GM19395 (cell line): ENCODE measurements at regions not wholly inside any gene's neighbourhood (a gene's known extent, or its start where the extent isn't known, plus 50 kb on each side); places are given as distances from the start of the nearest gene placed in this dataset.

ENCODE experiments used
- ATAC-seq: cut with Tn5 transposase; IDR thresholded peaks from one replicate; pipeline ENCODE4 v1.9.1; 2021; ENCODE audit warnings: mild to moderate bottlenecking, moderate library complexity; ENCODE audit not compliant: unreplicated experiment

GRCh38 chr7:46022397-46022796, 101.3 kb upstream of the IGFBP3 start:
- no peak for ATAC-seq

DNA sequence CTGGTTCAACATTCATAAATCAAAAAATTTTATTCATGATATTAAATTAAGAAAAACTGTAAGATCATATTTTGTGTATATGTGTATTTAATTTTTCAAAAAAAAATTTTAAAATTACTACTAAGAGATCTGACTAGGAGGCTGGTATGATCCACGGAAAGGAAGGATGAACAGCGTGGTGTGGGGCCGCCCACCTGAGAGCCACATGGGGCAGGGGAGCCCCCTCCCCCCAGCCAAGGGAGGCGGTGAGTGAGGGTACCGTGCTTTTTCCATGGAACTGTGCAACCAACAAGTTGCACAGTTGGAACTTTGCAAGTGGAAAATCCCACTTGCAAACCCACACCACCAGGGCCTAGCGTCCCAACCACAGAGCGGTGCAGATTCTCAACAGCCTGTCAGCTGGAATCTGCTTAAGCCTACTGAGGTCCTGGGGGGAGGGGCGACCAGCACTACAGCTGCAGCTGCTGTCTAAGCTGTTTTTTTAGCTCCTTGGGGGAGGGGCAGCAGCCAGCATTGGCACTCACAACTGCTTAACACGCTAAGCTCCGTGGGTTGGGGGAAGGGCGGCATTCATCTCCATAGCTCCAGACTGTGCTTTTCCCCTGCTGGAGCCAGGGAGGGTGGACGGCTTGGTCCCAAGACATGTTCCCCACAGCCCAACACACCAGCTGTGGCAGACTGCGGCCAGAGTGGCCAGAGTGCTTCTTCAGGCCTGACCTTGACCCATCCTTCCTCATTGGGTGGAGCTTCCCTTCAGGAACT, 94.2 kb upstream of the IGFBP3 start:
- no peak for ATAC-seq

DNA sequence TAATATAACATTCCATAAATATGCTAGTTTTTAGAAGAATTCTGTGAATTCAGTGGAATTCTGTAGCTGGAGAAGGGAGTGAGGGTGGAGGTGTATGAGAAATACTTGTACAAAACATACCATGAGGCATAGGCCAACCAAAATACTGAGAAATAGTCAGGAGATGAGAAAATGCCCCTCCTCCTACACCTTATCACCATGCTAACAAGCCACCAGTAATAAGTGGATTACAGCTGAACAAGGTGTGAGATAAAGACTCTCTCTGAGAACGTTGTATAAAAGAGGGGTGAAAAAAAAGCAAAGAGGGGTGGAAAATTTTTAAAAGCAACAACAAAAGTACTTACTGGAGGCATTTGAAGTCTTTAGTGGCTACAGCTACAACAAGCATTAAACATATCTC, 90.4 kb upstream of the IGFBP3 start:
- ATAC-seq, result no peak

GRCh38 chr7:46011059-46011458, 90.0 kb upstream of the IGFBP3 start:
- no peak for ATAC-seq

- ATAC-seq, result no peak
These were observed 88.1 kb upstream of the IGFBP3 start for GRCh38 chr7:46009211-46009610.

DNA sequence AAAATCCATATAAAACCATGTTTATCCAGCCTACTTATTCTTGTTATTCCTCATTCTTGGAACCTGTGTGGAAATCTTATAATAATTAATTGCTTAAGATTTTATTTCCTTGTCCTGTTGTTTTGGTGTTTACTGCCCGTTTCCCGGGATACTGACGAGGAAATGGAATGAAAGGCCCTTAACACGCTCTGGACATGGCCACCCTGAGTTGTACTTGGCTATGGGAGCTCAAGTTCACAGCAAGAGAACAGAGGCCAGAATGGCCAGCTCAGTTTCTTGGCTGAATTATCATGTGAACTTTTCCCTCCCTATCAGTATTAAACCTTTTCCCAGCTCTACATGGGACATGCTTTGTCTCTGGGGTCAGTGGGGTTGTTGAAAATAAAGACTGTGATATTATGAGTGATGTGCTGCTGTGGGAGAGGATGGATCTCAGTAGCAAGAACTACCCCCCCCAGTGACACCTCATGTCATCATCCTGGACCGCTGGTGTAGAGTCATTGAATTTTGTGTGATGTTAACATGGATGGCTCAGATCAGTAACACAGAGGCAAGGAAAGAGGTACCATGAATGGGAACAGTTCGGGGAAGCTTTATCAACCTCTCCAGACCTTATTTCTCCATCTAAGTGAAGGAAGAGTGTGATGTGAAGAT, 87.0 kb upstream of the IGFBP3 start:
- no peak for ATAC-seq

DNA sequence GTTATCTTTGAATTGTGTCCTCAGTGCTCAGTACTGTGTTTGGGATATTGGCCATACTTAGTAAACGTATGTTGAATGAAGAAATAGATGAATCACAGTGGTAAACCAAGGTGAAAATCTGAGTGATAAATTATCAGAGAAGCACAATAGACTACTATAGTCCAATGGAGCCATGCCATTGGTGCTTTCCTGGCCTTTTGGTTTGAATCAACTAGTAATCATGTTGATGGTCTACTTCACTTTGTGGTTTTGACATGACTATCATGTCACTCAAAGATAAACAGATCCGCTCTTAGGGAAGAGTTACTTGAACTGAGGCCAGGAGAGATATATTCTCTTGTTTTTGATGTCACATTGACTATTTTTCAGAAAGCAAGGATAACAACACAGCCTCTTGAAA, 86.1 kb upstream of the IGFBP3 start:
- no peak for ATAC-seq

DNA sequence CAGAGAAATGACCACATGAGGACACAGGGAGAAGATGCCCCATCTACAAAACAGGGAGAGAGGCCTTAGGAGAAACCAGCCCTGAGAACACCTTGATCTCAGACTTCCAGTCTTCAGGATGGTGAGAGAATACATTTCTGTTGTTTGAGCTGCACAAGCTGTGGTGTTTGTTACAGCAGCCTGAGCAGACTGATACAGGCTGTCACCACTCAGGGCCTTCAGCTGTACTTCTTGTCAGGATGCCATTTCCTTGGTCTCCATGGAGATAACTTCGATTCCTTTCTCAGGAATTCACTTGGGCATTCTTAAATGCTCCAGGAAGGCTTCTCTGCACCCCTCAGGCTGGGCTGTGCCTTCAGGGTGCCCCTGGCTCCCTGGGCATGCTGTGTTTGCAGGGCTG, 85.7 kb upstream of the IGFBP3 start:
- no peak for ATAC-seq

- no peak for ATAC-seq
These were observed 85.1 kb upstream of the IGFBP3 start for GRCh38 chr7:46006212-46006611.

- no peak for ATAC-seq
These were observed 83.9 kb upstream of the IGFBP3 start for GRCh38 chr7:46004965-46005364.

DNA sequence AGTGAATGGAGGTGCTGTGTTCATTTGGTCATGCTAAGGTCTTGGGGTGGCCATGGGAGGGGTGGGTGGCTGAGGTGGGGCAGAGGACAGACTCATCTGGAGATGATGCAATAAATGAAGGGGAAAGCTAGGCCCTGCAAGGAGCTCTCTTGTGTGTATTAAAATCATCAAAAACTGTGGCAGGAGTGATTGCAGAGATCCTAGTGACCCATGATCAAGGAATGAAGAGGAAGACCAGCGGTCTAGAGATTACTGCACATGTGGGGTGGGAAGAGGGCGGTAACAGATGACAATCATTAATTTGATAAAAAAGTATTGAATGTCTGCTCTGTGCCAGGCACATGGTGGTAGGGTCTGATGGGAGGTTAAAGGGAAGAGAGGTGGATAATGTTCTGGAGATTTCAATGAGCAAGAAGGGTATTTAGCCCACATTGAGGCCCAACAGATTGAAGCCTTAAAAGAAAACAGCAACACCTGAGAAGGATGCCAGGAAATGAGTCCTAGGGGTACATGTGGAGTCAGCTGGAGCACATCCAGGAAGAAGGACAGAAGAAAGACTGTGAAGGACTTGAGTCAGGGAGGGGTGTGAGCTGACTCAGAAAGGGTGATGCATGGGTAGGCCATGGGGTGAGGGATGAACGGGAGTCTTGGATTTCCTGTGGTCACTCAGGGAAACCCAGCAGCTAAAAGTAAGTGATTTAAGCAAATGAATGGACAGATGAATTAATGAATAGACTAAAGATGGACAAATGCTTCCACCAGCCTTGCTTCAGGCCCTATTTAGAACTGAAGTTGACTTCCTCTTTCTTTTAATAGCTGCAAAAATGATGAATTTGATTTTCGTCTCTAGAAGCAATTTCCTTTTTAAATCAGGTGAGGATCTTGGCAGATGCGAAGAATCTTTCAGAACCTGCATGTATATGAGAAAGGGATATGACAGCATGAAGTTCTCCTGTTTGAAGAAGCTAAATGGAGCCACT, 83.1 kb upstream of the IGFBP3 start:
- no peak for ATAC-seq

GRCh38 chr7:46003161-46003560, 82.1 kb upstream of the IGFBP3 start:
- ATAC-seq, result no peak

DNA sequence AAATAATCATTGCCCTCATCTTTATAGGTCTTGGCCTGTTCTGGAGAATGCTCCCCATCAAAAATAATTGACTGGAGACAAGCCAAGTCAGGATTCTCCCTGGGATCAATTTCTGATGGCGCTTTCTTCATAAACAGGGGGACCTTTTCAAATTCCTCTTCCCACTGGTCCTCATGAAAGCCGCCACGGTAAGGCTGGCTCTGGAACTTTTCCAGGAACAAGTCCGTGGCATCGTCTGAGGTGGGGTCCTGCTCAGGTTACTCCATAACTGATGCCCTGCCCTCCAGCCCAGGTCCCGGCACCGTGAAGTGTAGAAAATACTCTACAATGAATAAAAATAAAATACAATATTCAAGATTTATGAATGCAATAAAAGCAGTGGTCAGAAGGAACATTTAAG, 79.4 kb upstream of the IGFBP3 start:
- no peak for ATAC-seq

DNA sequence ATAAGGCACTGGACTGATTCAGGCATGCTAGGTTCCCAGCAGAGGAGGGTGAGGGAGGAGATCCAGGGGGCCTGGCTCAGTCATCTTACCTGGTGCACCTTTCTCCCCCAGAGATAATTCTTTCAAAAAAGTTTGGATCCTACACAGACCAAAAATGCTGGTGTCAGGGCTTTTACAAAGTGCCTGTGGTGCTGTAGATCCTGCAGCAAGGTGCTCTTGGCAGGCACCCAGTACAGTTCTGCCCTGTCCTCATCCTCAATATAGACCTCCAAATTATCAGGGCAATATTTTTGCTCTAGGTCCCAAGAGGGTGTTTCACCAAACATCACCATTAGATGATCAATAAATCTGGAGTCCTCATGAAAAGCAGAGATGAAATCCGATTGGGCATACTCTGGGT, 78.5 kb upstream of the IGFBP3 start:
- ATAC-seq, result no peak

- no peak for ATAC-seq
These were observed 77.4 kb upstream of the IGFBP3 start for GRCh38 chr7:45998506-45998905.

GRCh38 chr7:45993621-45994020, 72.5 kb upstream of the IGFBP3 start:
- ATAC-seq, result no peak

GRCh38 chr7:45992826-45993225, 71.8 kb upstream of the IGFBP3 start:
- no peak for ATAC-seq

- ATAC-seq, result no peak
These were observed 69.2 kb upstream of the IGFBP3 start for GRCh38 chr7:45990276-45990675.

DNA sequence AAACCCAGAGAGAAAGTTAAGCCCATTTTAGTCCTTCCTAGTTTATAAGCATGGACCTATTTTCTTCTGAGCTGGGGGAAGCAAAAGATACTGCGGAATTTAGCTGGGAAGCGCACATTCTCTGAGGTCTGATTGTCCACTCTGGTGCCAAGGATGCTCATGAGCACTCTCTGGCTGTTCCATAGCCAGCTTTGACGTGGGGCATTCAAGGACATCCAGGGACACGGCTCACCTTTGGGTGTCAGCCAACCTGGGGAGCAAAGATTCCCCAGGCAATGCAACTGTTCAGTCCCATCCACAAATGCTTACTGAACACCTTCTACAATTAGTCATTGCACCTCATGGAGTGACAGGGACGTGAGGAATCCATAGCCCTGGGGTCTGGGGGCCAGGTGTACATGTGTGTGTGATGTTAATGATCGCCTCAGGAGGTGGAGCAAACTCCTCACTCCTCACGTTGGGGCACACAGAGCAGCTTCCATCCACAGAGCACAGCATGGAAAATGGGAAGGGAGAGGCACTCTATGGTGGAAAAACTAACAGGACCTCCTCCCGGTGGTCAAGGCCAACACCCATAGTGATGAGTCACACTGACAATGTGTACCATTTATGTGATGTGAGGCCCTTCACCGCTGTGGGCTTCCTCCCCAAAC, 67.5 kb upstream of the IGFBP3 start:
- no peak for ATAC-seq

- ATAC-seq, result no peak
These were observed 66.6 kb upstream of the IGFBP3 start for GRCh38 chr7:45987521-45988290.
